PC-3 (cell line): ENCODE measurements at regions not wholly inside any gene's neighbourhood (a gene's known extent, or its start where the extent isn't known, plus 50 kb on each side); places are given as distances from the start of the nearest gene placed in this dataset.

Experiments used
- ATAC-seq: fragments of 200-7000 bp; cut with Tn5 transposase; 2 replicates; pipeline ENCODE4 v1.9.1; 2020; ENCODE audit warnings: mild to moderate bottlenecking, moderate library complexity
- BruUV-seq: library from RNA; stranded (reverse); fragments of 400-500 nt; replicated peaks from 2 replicates; lab custom pipeline; 2021; lab: Mats Ljungman, UMichigan
- CTCF ChIA-PET: fragments of 300-600 bp; sonication (Branson Sonifier 250); formaldehyde crosslinking; loops from one replicate; lab custom pipeline; 2022; ENCODE audit warnings: antibody characterized with exemption; lab: Charles Lee
- POLR2A ChIA-PET: fragments of 300-600 bp; sonication (Branson Sonifier 250); formaldehyde crosslinking; loops from one replicate; lab custom pipeline; 2022; ENCODE audit warnings: antibody characterized with exemption; ENCODE audit not compliant: unreplicated experiment; lab: Charles Lee
- DNase-seq: peaks from one replicate; pipeline ENCODE4 v3.0.0-alpha.2; 2015
- H2AFZ ChIP-seq: fragments of 300-600 bp; sonication (generic); 2 replicates; pipeline ENCODE4 v1.6.0; 2016; ENCODE audit warnings: antibody characterized with exemption, low read length
- H3F3A ChIP-seq: fragments of 300-600 bp; sonication (generic); one replicate; pipeline ENCODE4 v1.6.0; 2017; ENCODE audit warnings: antibody characterized with exemption, low read length, control low read depth, mild to moderate bottlenecking; ENCODE audit not compliant: unreplicated experiment
- H3K27ac ChIP-seq: fragments of 300-600 bp; sonication (generic); 2 replicates; pipeline ENCODE4 v1.5.1; 2016; ENCODE audit warnings: mild to moderate bottlenecking, low read length
- H3K27me3 ChIP-seq: fragments of 300-600 bp; sonication (generic); 2 replicates; pipeline ENCODE4 v1.6.1; 2016; ENCODE audit warnings: low read length, mixed read lengths
- H3K36me3 ChIP-seq: fragments of 300-600 bp; sonication (generic); 2 replicates; pipeline ENCODE4 v1.6.1; 2016; ENCODE audit warnings: low read depth, mixed run types, low read length, mixed read lengths
- H3K4me1 ChIP-seq: fragments of 300-600 bp; sonication (generic); 2 replicates; pipeline ENCODE4 v1.5.1; 2016; ENCODE audit warnings: low read length; ENCODE audit not compliant: insufficient read depth
- H3K4me2 ChIP-seq: fragments of 300-600 bp; sonication (generic); 2 replicates; pipeline ENCODE4 v1.6.0; 2016; ENCODE audit warnings: low read length
- H3K4me3 ChIP-seq: fragments of 300-600 bp; sonication (generic); 2 replicates; pipeline ENCODE4 v1.5.1; 2016; ENCODE audit warnings: mild to moderate bottlenecking, low read length, mixed read lengths
- H3K79me2 ChIP-seq: fragments of 300-600 bp; sonication (generic); 2 replicates; pipeline ENCODE4 v1.6.1; 2017; ENCODE audit warnings: low read length, mixed read lengths
- H3K9ac ChIP-seq: fragments of 300-600 bp; sonication (generic); 2 replicates; pipeline ENCODE4 v1.6.0; 2016; ENCODE audit warnings: mild to moderate bottlenecking, low read length
- H3K9me2 ChIP-seq: fragments of 300-600 bp; sonication (generic); replicated peaks from 2 replicates; pipeline ENCODE4 v1.6.1; 2016; ENCODE audit warnings: mixed run types, low read length, mixed read lengths
- H3K9me3 ChIP-seq: fragments of 300-600 bp; sonication (generic); 2 replicates; pipeline ENCODE4 v1.6.1; 2016; ENCODE audit warnings: low read length, mixed read lengths
- H4K20me1 ChIP-seq: fragments of 300-600 bp; sonication (generic); 2 replicates; pipeline ENCODE4 v1.6.1; 2016; ENCODE audit warnings: low read length, mixed read lengths
- EZH2 ChIP-seq: fragments of 300-600 bp; sonication (generic); IDR thresholded peaks from one replicate; pipeline ENCODE4 v1.6.1; 2017; ENCODE audit warnings: antibody characterized with exemption, mild to moderate bottlenecking, low read length; ENCODE audit not compliant: unreplicated experiment
- EZH2phosphoT487 ChIP-seq: fragments of 300-600 bp; sonication (generic); IDR thresholded peaks from 2 replicates; pipeline ENCODE4 v1.6.1; 2018; ENCODE audit warnings: mild to moderate bottlenecking, antibody characterized with exemption, low read length, borderline replicate concordance
- intact Hi-C: fragments of 100-400 bp; cut with micrococcal nuclease; formaldehyde crosslinking; loops from 2 replicates; pipeline ENCODE4 v1.9.0; 2023
- TF ChIP-seq, protein P1 (sequence below): fragments of 300-600 bp; sonication (generic); conservative IDR thresholded peaks from 2 replicates; pipeline ENCODE4 v1.5.1; 2017; ENCODE audit warnings: antibody characterized with exemption, low read depth, mild to moderate bottlenecking, low read length

DNA sequence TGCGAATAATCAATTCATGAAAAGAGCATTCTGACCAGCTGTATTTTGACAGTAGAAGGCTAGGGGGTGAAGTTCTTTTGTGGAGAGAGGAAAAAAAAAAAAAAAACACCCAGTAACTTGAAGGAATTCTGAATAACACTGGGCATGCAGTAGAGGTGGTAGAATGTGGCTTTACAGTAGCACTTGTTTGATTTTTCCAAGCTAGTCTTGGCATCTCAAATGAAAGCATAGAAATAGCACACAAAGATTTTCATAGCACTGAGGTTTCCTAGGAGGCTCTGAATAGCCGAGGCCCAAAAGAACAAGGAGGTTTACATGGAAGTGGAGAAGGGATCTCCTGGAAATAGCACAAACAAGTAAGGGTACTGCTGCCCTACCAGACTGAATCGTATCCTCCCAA, 470.2 kb upstream of the CDH20 start:
- no peak overlapping the region for H2AFZ ChIP-seq
- no peak for ATAC-seq
- H3K4me3 ChIP-seq = no peak overlapping the region
- H3K4me2 ChIP-seq = no peak overlapping the region
- H3K36me3 ChIP-seq = no peaks in the 10 kb centered on the region
- TF ChIP-seq EZH2phosphoT487 (no peak), EZH2 (no peak)
- TF ChIP-seq, protein P1, sequence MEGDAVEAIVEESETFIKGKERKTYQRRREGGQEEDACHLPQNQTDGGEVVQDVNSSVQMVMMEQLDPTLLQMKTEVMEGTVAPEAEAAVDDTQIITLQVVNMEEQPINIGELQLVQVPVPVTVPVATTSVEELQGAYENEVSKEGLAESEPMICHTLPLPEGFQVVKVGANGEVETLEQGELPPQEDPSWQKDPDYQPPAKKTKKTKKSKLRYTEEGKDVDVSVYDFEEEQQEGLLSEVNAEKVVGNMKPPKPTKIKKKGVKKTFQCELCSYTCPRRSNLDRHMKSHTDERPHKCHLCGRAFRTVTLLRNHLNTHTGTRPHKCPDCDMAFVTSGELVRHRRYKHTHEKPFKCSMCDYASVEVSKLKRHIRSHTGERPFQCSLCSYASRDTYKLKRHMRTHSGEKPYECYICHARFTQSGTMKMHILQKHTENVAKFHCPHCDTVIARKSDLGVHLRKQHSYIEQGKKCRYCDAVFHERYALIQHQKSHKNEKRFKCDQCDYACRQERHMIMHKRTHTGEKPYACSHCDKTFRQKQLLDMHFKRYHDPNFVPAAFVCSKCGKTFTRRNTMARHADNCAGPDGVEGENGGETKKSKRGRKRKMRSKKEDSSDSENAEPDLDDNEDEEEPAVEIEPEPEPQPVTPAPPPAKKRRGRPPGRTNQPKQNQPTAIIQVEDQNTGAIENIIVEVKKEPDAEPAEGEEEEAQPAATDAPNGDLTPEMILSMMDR = no peak
- no peaks in the 10 kb centered on the region for H4K20me1 ChIP-seq
- ChIA-PET CTCF (no interaction called here), POLR2A (no interaction called here)
- no peaks in the 10 kb centered on the region for H3K9me3 ChIP-seq
- H3K27ac ChIP-seq = no peak overlapping the region
- no peak overlapping the region for H3K9ac ChIP-seq
- H3K4me1 ChIP-seq = no peaks in the 10 kb centered on the region
- no peaks in the 10 kb centered on the region for H3K9me2 ChIP-seq
- no peaks in the 10 kb centered on the region for H3F3A ChIP-seq
- no peaks in the 10 kb centered on the region for H3K79me2 ChIP-seq
- intact Hi-C loops = no loop called here
- no TSS peak for BruUV-seq
- peaks cover 29% of the 10 kb centered on the region for H3K27me3 ChIP-seq
- no peak for DNase-seq

DNA sequence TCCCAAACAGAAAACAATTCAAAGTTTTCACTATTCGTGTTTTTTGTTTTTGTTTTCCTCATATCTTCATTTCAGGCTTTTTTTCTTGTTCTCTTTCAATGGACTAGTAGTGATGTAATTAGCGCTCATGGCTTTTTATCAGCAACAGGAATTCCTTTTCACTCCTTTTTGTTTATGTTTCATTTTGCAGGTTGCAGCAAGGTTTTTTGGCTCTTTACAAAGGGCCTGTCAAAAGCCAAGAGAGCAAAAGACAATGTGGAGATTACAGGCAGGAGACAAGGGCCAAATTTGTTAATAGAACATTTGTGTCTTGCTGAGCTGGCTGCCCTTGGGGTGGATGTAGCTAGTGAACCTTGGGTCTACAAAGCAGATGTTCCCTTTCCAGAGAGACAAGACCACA, 467.4 kb upstream of the CDH20 start:
- BruUV-seq = no TSS peak
- intact Hi-C loops = no loop called here
- H3K9ac ChIP-seq = no peak overlapping the region
- DNase-seq (no peak), ATAC-seq (no peak)
- no peak overlapping the region for H3K27ac ChIP-seq
- no peaks in the 10 kb centered on the region for H4K20me1 ChIP-seq
- H3K4me1 ChIP-seq = no peaks in the 10 kb centered on the region
- H2AFZ ChIP-seq = no peak overlapping the region
- no peaks in the 10 kb centered on the region for H3K9me3 ChIP-seq
- H3K9me2 ChIP-seq = no peaks in the 10 kb centered on the region
- TF ChIP-seq EZH2 (no peak), EZH2phosphoT487 (no peak)
- TF ChIP-seq, protein P1 = no peak
- ChIA-PET POLR2A (no interaction called here), CTCF (no interaction called here)
- H3K4me3 ChIP-seq = no peak overlapping the region
- no peaks in the 10 kb centered on the region for H3K79me2 ChIP-seq
- no peak overlapping the region for H3K4me2 ChIP-seq
- H3F3A ChIP-seq = no peaks in the 10 kb centered on the region
- H3K36me3 ChIP-seq = no peaks in the 10 kb centered on the region
- H3K27me3 ChIP-seq = peaks cover 25% of the 10 kb centered on the region

DNA sequence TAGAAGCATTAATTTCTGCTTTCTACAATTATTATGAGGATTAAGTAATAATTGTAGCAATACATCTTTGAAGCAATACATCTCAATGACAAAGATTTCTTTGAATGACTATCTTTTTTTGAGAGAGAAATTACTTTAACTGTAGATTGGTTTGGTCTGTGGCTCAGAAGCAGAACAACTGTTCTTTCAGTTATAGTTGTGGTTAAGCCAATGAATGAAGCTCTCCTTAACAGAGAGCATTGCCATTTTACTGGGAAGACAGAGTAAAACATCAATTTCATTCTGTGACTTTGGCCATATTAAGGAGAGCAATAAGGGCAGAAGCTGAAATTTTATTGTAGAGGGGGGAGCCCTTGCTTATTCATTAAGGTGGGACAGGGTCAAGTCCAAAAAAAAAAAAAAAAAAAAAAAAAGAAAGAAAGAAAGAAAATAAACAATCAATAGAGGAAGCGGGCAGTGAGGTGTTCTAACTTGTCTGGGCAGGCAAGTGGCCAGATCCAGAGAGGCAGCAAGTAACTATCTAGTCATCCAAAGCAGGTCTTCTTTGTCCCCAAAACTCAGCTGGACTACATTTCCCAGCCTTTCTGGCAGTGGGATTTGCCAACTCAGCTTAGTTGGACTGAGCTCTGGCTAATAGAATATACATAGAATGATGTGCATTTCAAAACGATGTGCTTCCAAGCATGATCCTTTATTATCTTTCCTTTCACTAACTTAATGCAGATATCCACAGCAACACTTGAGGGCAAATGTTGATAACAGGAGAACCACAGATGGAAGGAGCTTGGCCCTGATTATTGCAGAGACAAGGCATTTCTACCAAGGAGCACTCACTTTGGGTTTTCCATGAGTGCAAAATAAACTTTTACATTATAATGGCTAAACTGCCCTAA, 462.7 kb upstream of the CDH20 start:
- Histone ChIP-seq H3K9me2 (no peaks in the 10 kb centered on the region), H3K9me3 (no peaks in the 10 kb centered on the region), H3K4me1 (no peaks in the 10 kb centered on the region), H4K20me1 (no peaks in the 10 kb centered on the region), H3K4me3 (no peak overlapping the region), H3K27me3 (peaks cover 63% of the 10 kb centered on the region), H3K9ac (no peak overlapping the region), H3K4me2 (no peak overlapping the region), H3K79me2 (no peaks in the 10 kb centered on the region), H2AFZ (no peak overlapping the region), H3F3A (no peaks in the 10 kb centered on the region), H3K27ac (no peak overlapping the region), H3K36me3 (no peaks in the 10 kb centered on the region)
- BruUV-seq = no TSS peak
- no peak for DNase-seq
- TF ChIP-seq EZH2 (no peak), EZH2phosphoT487 (no peak)
- TF ChIP-seq, protein P1 = no peak
- intact Hi-C loops = no loop called here
- CTCF ChIA-PET = no interaction called here
- POLR2A ChIA-PET = no interaction called here
- no peak for ATAC-seq
